ENCODE measurements at regions not wholly inside any gene's neighbourhood (a gene's known extent, or its start where the extent isn't known, plus 50 kb on each side); places are given as distances from the start of the nearest gene placed in this dataset.

DNA sequence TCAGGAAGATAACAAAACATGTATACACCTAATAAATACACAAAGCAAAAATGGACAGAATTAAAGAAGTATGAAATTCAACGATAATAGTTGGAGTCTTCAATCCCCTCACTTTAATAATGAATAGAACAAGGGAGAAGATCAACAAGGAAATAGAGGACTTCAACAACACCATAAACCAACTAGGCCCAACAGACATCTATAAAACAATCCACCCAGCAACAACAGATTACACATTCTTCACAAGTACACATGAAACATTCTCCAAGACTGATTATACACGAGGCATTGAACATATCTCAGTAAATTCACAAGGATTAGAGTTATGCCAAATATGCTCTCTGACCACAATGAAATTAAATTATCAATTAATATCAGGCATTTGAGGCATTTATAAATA is 185.5 kb upstream of the NBEA start:
- Histone ChIP-seq H3K27me3 (ENCODE audit: insufficient read depth, low read length) (no peaks in the 10 kb centered on the region), H3K9me3 (ENCODE audit: insufficient read depth, low read depth, low read length) (no peaks in the 10 kb centered on the region), H3K4me3 (ENCODE audit: low read length) (no peak overlapping the region), H3K27ac (ENCODE audit: low read depth, low read length) (no peak overlapping the region), H3K9ac (ENCODE audit: low read depth, low read length) (no peak overlapping the region), H3K36me3 (ENCODE audit: insufficient read depth, low read length) (no peaks in the 10 kb centered on the region), H3K4me1 (ENCODE audit: insufficient read depth, low read length) (no peaks in the 10 kb centered on the region)
- WGBS, result 79% methylated on average over 1 of the region's 2 CpGs

DNA sequence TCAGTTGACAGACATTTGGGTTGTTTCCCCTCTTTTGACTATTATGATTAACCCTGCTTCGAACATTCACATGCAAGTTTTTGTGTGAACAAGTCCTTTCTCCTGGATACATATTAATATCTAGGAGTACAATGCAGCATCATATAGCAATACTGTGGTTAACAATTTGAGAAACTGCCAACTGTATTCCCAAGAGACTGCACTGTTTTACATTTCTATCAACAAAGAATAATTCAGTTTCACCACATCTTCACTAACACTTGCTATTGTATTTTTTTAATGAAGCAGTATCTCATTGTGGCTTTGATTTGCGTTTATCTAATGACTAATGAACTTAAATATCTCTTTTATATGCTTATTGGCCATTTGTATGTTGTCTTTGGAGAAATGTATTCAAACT is 184.6 kb upstream of the NBEA start:
- H3K4me1 ChIP-seq (ENCODE audit: insufficient read depth, low read length), result no peaks in the 10 kb centered on the region
- H3K9me3 ChIP-seq (ENCODE audit: insufficient read depth, low read depth, low read length), result no peaks in the 10 kb centered on the region
- no peaks in the 10 kb centered on the region for H3K27me3 ChIP-seq (ENCODE audit: insufficient read depth, low read length)
- H3K27ac ChIP-seq (ENCODE audit: low read depth, low read length), result no peak overlapping the region
- WGBS, result 100% methylated on average over 1 of the region's 2 CpGs
- H3K4me3 ChIP-seq (ENCODE audit: low read length), result no peak overlapping the region
- H3K9ac ChIP-seq (ENCODE audit: low read depth, low read length), result no peak overlapping the region
- H3K36me3 ChIP-seq (ENCODE audit: insufficient read depth, low read length), result no peaks in the 10 kb centered on the region

DNA sequence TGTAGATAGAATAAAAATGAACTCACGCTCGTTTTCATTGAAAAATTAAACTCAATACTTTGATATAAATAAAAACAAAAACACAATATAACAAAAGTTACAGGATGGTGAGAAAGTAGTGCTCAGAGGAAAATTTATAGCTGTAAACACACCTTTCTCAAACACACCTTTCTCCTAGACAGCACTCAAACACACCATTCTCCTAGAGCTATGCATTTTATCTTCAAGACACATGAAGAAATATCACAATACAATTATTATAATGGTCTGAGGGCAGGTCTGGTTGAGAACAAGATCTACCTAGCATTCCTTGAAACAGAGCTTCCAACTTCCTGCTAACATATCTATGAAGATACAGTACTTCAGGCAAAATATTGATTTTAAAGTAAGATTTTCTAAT is 183.4 kb upstream of the NBEA start:
- H3K27ac ChIP-seq (ENCODE audit: low read depth, low read length), result no peak overlapping the region
- no CpG with 5 or more reads among the region's 2 CpGs for WGBS
- no peaks in the 10 kb centered on the region for H3K9me3 ChIP-seq (ENCODE audit: insufficient read depth, low read depth, low read length)
- H3K36me3 ChIP-seq (ENCODE audit: insufficient read depth, low read length), result no peaks in the 10 kb centered on the region
- H3K4me3 ChIP-seq (ENCODE audit: low read length), result no peak overlapping the region
- no peaks in the 10 kb centered on the region for H3K4me1 ChIP-seq (ENCODE audit: insufficient read depth, low read length)
- H3K9ac ChIP-seq (ENCODE audit: low read depth, low read length), result no peak overlapping the region
- H3K27me3 ChIP-seq (ENCODE audit: insufficient read depth, low read length), result no peaks in the 10 kb centered on the region

DNA sequence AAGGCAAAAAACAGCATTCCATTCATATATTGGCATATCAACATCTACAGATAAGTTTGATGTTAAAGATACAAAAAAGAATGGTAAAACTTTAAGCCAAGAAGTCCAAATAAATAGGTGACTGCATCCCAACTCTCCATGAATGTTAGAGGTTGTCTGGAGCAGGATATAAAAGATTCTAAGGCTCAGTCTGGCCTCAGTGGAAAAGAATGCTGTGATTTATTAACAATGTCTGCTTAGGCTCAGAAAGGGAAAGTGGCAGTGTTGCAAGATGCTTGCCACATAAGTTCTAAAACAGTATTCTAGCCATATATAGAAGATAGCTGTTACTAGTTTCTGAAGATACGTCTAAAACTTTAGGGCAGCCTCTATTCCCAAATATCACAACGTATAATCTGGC is 179.8 kb upstream of the NBEA start:
- H3K4me1 ChIP-seq (ENCODE audit: insufficient read depth, low read length), result no peaks in the 10 kb centered on the region
- no peaks in the 10 kb centered on the region for H3K27me3 ChIP-seq (ENCODE audit: insufficient read depth, low read length)
- H3K9me3 ChIP-seq (ENCODE audit: insufficient read depth, low read depth, low read length), result peaks cover 10% of the 10 kb centered on the region; the same call in 1 of the 2 replicates
- H3K36me3 ChIP-seq (ENCODE audit: insufficient read depth, low read length), result no peaks in the 10 kb centered on the region
- WGBS, result 100% methylated on average over 2 of the region's 2 CpGs
- H3K4me3 ChIP-seq (ENCODE audit: low read length), result no peak overlapping the region
- no peak overlapping the region for H3K27ac ChIP-seq (ENCODE audit: low read depth, low read length)
- H3K9ac ChIP-seq (ENCODE audit: low read depth, low read length), result no peak overlapping the region

DNA sequence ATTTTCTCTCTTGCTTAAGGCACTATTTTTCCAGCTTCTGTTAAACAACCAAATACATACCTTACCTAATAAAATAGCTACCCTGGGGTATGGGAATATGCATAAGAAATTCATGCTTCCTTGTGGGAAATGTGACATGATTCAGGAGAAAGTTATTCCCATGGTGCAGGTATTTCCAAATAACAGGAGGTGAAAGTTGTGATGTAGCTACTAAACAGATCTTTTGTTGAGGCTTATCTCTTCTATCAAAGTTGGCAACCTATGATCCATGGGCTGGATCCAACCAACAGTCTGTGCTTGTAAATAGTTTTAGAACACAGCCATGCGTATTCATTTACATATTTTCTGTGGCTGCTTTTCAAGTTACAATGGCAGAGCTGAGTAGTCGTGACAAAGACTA is 177.8 kb upstream of the NBEA start:
- Histone ChIP-seq H3K4me1 (ENCODE audit: insufficient read depth, low read length) (no peaks in the 10 kb centered on the region), H3K27me3 (ENCODE audit: insufficient read depth, low read length) (no peaks in the 10 kb centered on the region), H3K36me3 (ENCODE audit: insufficient read depth, low read length) (no peaks in the 10 kb centered on the region), H3K9me3 (ENCODE audit: insufficient read depth, low read depth, low read length) (peaks cover 10% of the 10 kb centered on the region; the same call in 1 of the 2 replicates), H3K4me3 (ENCODE audit: low read length) (no peak overlapping the region), H3K9ac (ENCODE audit: low read depth, low read length) (no peak overlapping the region), H3K27ac (ENCODE audit: low read depth, low read length) (no peak overlapping the region)
- WGBS, result 93% methylated on average over 2 of the region's 2 CpGs

DNA sequence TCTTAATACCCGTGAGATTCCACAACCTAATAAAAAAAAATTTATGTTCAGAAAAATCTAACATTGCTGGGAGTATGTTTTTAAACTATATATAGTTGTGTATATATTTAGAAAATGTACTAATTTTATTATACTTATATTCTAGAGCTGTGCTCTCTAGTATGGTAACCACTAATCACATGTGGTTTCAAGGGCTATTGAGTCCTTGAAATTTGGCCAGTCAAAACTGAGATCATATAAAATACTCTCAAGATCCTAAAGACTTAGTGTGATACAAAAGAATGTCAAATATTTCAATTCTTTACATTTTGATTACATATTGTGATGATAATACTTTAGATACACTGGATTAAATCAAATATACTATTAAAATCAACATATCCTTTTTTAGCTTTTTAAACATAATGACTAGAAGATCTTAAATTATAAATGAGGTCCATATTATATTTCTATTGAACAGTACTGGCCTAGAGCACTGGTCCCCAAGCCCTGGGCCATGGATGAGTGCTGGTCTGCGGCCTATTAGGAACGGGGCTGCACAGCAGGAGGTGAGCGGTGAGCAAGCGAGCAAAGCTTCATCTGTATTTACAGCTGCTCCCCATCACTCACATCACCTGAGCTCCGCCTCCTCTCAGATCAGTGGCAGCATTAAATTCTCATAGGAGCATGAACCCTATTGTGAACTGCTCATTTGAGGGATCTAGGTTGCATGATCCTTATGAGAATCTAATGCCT is 176.5 kb upstream of the NBEA start:
- Histone ChIP-seq H3K9me3 (ENCODE audit: insufficient read depth, low read depth, low read length) (peaks cover 10% of the 10 kb centered on the region; the same call in 1 of the 2 replicates), H3K27me3 (ENCODE audit: insufficient read depth, low read length) (no peaks in the 10 kb centered on the region), H3K9ac (ENCODE audit: low read depth, low read length) (no peak overlapping the region), H3K36me3 (ENCODE audit: insufficient read depth, low read length) (no peaks in the 10 kb centered on the region), H3K4me3 (ENCODE audit: low read length) (no peak overlapping the region), H3K27ac (ENCODE audit: low read depth, low read length) (no peak overlapping the region), H3K4me1 (ENCODE audit: insufficient read depth, low read length) (no peaks in the 10 kb centered on the region)
- 97% methylated on average over 6 of the region's 6 CpGs for WGBS

DNA sequence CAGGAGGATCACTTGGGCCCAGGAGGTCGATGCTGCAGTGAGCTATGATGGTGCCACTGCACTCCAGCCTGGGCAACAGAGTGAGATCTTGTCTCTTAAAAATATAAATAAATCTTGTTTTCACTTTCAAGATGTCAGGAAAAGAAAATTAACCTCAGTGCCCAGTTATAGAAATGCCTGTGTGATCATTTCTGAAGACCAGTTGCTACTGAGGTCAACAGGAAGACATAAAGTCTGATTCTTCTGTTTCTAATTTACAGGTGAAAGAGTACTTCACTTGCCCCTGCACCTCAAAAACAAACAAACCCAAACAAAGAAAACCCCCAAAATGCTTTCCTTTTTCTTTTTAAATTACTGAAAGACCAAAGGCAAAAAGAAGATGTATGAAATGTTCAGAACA is 174.3 kb upstream of the NBEA start:
- WGBS, result 94% methylated on average over 1 of the region's 1 CpG
- no peaks in the 10 kb centered on the region for H3K36me3 ChIP-seq (ENCODE audit: insufficient read depth, low read length)
- H3K27ac ChIP-seq (ENCODE audit: low read depth, low read length), result no peak overlapping the region
- H3K9me3 ChIP-seq (ENCODE audit: insufficient read depth, low read depth, low read length), result peaks cover 10% of the 10 kb centered on the region; the same call in 1 of the 2 replicates
- no peak overlapping the region for H3K4me3 ChIP-seq (ENCODE audit: low read length)
- no peaks in the 10 kb centered on the region for H3K27me3 ChIP-seq (ENCODE audit: insufficient read depth, low read length)
- no peak overlapping the region for H3K9ac ChIP-seq (ENCODE audit: low read depth, low read length)
- H3K4me1 ChIP-seq (ENCODE audit: insufficient read depth, low read length), result no peaks in the 10 kb centered on the region

DNA sequence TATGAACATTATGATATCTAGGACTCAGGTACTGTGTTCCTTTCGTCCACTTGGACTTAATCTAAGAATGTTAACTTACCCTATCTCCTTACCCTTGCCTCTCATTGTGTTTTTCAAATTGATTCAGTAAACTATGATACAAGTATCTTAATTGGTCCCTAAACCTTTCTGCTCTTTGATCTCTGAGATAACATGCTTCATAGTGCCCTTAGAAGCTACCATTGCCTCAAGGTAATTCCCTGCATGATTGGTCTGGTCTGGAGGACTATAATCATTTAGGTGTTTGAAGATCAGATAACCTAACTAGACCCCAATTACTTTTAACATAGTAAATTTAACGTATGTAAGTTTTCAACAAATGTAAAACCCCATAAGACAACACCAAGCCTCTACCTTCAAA is 169.9 kb upstream of the NBEA start:
- Histone ChIP-seq H3K4me1 (ENCODE audit: insufficient read depth, low read length) (peaks cover 15% of the 10 kb centered on the region), H3K36me3 (ENCODE audit: insufficient read depth, low read length) (no peaks in the 10 kb centered on the region), H3K9me3 (ENCODE audit: insufficient read depth, low read depth, low read length) (no peaks in the 10 kb centered on the region), H3K4me3 (ENCODE audit: low read length) (no peak overlapping the region), H3K27me3 (ENCODE audit: insufficient read depth, low read length) (no peaks in the 10 kb centered on the region), H3K9ac (ENCODE audit: low read depth, low read length) (no peak overlapping the region), H3K27ac (ENCODE audit: low read depth, low read length) (no peak overlapping the region)
- WGBS, result no CpG with 5 or more reads among the region's 2 CpGs

DNA sequence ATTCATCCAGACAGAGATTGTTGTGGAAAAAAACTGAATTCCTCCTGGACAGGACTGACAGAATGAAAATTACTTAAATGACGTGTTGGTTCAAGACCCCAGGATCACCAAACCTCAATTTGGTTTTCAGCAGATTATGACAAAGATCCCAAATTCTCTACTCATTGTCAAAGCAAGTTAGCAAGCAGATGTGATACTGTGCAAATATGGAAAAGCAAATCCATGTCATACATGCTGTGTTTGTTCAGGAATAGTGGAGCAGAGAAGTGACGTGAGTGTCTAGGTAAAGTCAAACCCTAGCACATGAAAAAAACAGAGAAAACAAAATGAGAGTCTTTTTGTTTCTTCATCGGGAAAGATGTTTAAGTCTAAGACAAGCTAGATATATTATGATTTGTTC is 169.2 kb upstream of the NBEA start:
- Histone ChIP-seq H3K9ac (ENCODE audit: low read depth, low read length) (no peak overlapping the region), H3K27ac (ENCODE audit: low read depth, low read length) (no peak overlapping the region), H3K36me3 (ENCODE audit: insufficient read depth, low read length) (no peaks in the 10 kb centered on the region), H3K4me1 (ENCODE audit: insufficient read depth, low read length) (peaks cover 18% of the 10 kb centered on the region), H3K9me3 (ENCODE audit: insufficient read depth, low read depth, low read length) (no peaks in the 10 kb centered on the region), H3K4me3 (ENCODE audit: low read length) (no peak overlapping the region), H3K27me3 (ENCODE audit: insufficient read depth, low read length) (no peaks in the 10 kb centered on the region)
- WGBS, result 87% methylated on average over 3 of the region's 3 CpGs

DNA sequence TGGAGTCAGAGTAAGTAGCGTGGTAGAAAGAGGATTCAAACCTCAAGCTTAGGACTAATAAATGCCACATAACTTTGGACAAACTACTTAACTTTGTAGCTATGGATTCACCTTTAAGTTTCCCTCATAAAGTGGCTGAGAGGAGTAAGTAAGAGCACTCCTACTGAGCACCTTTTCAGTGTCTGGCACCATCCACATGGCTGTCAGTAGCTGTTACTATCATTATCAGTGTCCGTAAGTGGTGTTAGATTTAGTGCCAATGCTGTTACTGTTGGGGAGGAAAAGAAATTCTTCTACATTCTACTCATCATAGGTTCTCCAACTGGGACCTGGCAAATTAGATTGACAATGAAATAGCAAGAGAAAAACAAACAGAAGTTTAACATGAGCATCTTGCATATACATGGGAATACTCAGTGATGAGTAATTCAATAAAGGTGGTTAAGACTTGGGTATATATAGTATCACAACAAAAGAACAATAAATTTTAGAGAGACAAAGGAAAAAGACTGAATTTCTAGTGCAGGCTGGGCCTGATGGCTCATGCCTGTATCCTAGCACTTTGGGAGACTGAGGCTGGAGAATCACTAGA is 165.6 kb upstream of the NBEA start:
- H3K36me3 ChIP-seq (ENCODE audit: insufficient read depth, low read length), result no peaks in the 10 kb centered on the region
- peaks cover 18% of the 10 kb centered on the region for H3K4me1 ChIP-seq (ENCODE audit: insufficient read depth, low read length)
- H3K9ac ChIP-seq (ENCODE audit: low read depth, low read length), result no peak overlapping the region
- H3K4me3 ChIP-seq (ENCODE audit: low read length), result no peak overlapping the region
- no peaks in the 10 kb centered on the region for H3K27me3 ChIP-seq (ENCODE audit: insufficient read depth, low read length)
- H3K27ac ChIP-seq (ENCODE audit: low read depth, low read length), result peak overlapping the region; percentile 29; the same call in 1 of the 2 replicates
- 100% methylated on average over 1 of the region's 2 CpGs for WGBS
- H3K9me3 ChIP-seq (ENCODE audit: insufficient read depth, low read depth, low read length), result no peaks in the 10 kb centered on the region

DNA sequence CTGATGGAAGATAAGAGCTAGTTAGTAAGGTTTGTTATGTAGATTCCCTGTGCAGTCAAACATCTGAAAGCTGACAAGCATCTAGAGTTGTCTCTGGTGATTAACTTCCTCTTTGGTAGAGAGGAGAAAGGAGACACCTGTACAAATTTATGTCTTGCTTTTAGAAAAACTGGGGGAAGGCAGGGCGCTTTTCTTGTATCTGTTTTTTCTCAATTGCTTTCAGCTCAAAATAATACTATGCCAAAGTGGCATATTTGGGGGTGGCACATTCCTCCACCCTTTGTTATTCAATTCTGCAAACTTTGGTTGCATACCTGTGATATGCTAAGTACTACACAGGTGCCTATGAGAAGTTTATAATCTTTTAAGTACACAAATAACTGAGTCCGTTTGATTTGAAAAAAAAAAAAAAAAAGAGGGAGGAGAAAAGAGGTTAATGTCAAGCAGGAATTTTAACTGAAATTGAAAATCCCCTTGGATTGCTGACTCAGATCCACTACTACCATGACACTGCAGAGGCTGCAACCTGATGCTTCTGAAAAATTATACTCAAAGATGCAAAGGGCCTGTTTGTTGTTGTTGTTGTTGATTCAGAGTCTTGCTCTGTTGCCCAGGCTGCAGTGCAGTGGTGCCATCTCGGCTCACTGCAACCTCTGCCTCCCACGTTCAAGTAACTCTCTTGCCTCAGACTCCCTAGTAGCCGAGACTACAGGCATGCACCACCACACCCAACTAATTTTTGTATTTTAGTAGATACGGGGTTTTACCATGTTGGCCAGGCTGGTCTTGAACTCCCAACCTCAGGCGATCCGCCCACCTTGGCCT is 164.8 kb upstream of the NBEA start:
- Histone ChIP-seq H3K36me3 (ENCODE audit: insufficient read depth, low read length) (no peaks in the 10 kb centered on the region), H3K9me3 (ENCODE audit: insufficient read depth, low read depth, low read length) (no peaks in the 10 kb centered on the region), H3K27me3 (ENCODE audit: insufficient read depth, low read length) (no peaks in the 10 kb centered on the region), H3K4me3 (ENCODE audit: low read length) (no peak overlapping the region), H3K27ac (ENCODE audit: low read depth, low read length) (peak overlapping the region; percentile 31; the same call in 1 of the 2 replicates), H3K4me1 (ENCODE audit: insufficient read depth, low read length) (peaks cover 18% of the 10 kb centered on the region), H3K9ac (ENCODE audit: low read depth, low read length) (no peak overlapping the region)
- 87% methylated on average over 7 of the region's 8 CpGs for WGBS
